B cell (primary cell): ENCODE measurements at regions not wholly inside any gene's neighbourhood (a gene's known extent, or its start where the extent isn't known, plus 50 kb on each side); places are given as distances from the start of the nearest gene placed in this dataset.
A peak's percentile ranks its signal among the peaks of the same experiment; 100 is the strongest.

ENCODE experiments used
- ATAC-seq: fragments of 200-7000 bp; cut with Tn5 transposase; one replicate; pipeline ENCODE4 v1.10.0; 2021; ENCODE audit warnings: low read depth, mild to moderate bottlenecking, moderate number of reproducible peaks, moderate library complexity
- CTCF ChIA-PET: fragments of 350-600 bp; sonication (Branson Sonifier 250); formaldehyde crosslinking; loops from one replicate; lab custom pipeline; 2021; ENCODE audit warnings: antibody characterized with exemption, inconsistent platforms; lab: Charles Lee
- POLR2A ChIA-PET: fragments of 350-600 bp; sonication (Branson Sonifier 250); formaldehyde crosslinking; loops from one replicate; lab custom pipeline; 2021; ENCODE audit warnings: antibody characterized with exemption; lab: Charles Lee
- DNase-seq: peaks from one replicate; pipeline ENCODE4 v3.0.0; 2013
- H2AFZ ChIP-seq: 2 replicates; pipeline ENCODE4 v1.6.1; 2012; ENCODE audit warnings: mild to moderate bottlenecking, low read depth, low read length; ENCODE audit not compliant: insufficient read depth, poor library complexity, severe bottlenecking
- H3K27ac ChIP-seq, 2 donors: 1 replicate in 1 of 2; 2 replicates in 1 of 2; pipeline ENCODE4 v1.5.1; 2012 to 2013; ENCODE audit warnings: low read length in 2 of 2, mild to moderate bottlenecking in 2 of 2, moderate library complexity in 1 of 2
- H3K27me3 ChIP-seq, 4 experiments: fragments of 200-600 bp in 1 of 4; sonication (generic) in 1 of 4; replicated peaks in 1 of 4; 1 replicate in 2 of 4; 2 replicates in 2 of 4; pipeline versions ENCODE4 v1.6.1 to v1.7.0; 2013 to 2016; ENCODE audit warnings: low read length in 3 of 4, mild to moderate bottlenecking in 2 of 4, mixed read lengths in 1 of 4, moderate library complexity in 1 of 4; ENCODE audit not compliant: insufficient read depth in 4 of 4, control insufficient read depth in 3 of 4; ENCODE audit errors: control extremely low read depth in 1 of 4
- H3K36me3 ChIP-seq, 2 experiments: replicated peaks in 1 of 2; 1 replicate in 1 of 2; 2 replicates in 1 of 2; pipeline versions ENCODE4 v1.6.1 to v1.7.1; 2013; ENCODE audit warnings: low read length in 1 of 2; ENCODE audit not compliant: insufficient read depth in 2 of 2, control insufficient read depth in 1 of 2; ENCODE audit errors: control extremely low read depth in 1 of 2, extremely low read depth in 1 of 2
- H3K4me1 ChIP-seq, 2 donors: fragments of 200-600 bp in 1 of 2; sonication (generic) in 1 of 2; 1 replicate in 1 of 2; 2 replicates in 1 of 2; pipeline versions ENCODE4 v1.5.1 to v1.6.1; 2013 to 2017; ENCODE audit warnings: low read length in 2 of 2; ENCODE audit not compliant: control insufficient read depth in 2 of 2, insufficient read depth in 2 of 2
- H3K4me2 ChIP-seq: replicated peaks from 2 replicates; pipeline ENCODE3; 2012; ENCODE audit warnings: mild to moderate bottlenecking, low read depth, low read length; ENCODE audit not compliant: poor library complexity, severe bottlenecking
- H3K4me3 ChIP-seq, 5 experiments: fragments of 200-600 bp in 1 of 5; sonication (generic) in 1 of 5; 1 replicate in 3 of 5; 2 replicates in 2 of 5; pipeline versions ENCODE4 v1.5.1 to v1.7.0; 2011 to 2016; ENCODE audit warnings: low read length in 4 of 5, mild to moderate bottlenecking in 4 of 5, low read depth in 2 of 5, control low read depth in 1 of 5, moderate library complexity in 1 of 5; ENCODE audit not compliant: insufficient read depth in 1 of 5; ENCODE audit errors: control extremely low read depth in 1 of 5, extremely low read depth in 1 of 5
- H3K79me2 ChIP-seq: fragments of 200-600 bp; sonication (generic); one replicate; pipeline ENCODE4 v1.6.0; 2016; ENCODE audit warnings: low read length; ENCODE audit not compliant: control insufficient read depth, insufficient read depth
- H3K9ac ChIP-seq: fragments of 200-600 bp; sonication (generic); 2 replicates; pipeline ENCODE4 v1.6.1; 2017; ENCODE audit warnings: mild to moderate bottlenecking, low read length, moderate library complexity
- H3K9me3 ChIP-seq, 3 donors: one replicate each; pipeline versions ENCODE4 v1.6.1 to v1.7.1; 2013; ENCODE audit warnings: low read length in 2 of 3; ENCODE audit not compliant: control insufficient read depth in 2 of 3, insufficient read depth in 1 of 3; ENCODE audit errors: control extremely low read depth in 1 of 3
- H4K20me1 ChIP-seq: 2 replicates; pipeline ENCODE4 v1.6.0; 2012; ENCODE audit warnings: mild to moderate bottlenecking, low read length; ENCODE audit not compliant: insufficient read depth, control insufficient read depth, poor library complexity, severe bottlenecking
- H3K27ac Mint-ChIP-seq: one replicate; pipeline ENCODE4 v1.8.0; 2021; ENCODE audit warnings: mixed read lengths
- H3K27me3 Mint-ChIP-seq: one replicate; pipeline ENCODE4 v1.8.0; 2021; ENCODE audit warnings: mixed read lengths
- H3K4me1 Mint-ChIP-seq: one replicate; pipeline ENCODE4 v1.8.0; 2021; ENCODE audit warnings: mixed read lengths
- H3K4me3 Mint-ChIP-seq: one replicate; pipeline ENCODE4 v1.8.0; 2021; ENCODE audit warnings: mixed read lengths
- H3K9me3 Mint-ChIP-seq: one replicate; pipeline ENCODE4 v1.8.0; 2022; ENCODE audit warnings: mixed read lengths; ENCODE audit not compliant: insufficient read depth
- CTCF ChIP-seq: fragments of 200-600 bp; IDR thresholded peaks from one replicate; pipeline ENCODE4 v1.8.0; 2022; ENCODE audit warnings: antibody characterized with exemption, mild to moderate bottlenecking
- EZH2 ChIP-seq: IDR thresholded peaks from 2 replicates; pipeline ENCODE4 v1.6.1; 2012; ENCODE audit warnings: borderline replicate concordance, low read depth, mild to moderate bottlenecking, moderate library complexity, low read length; ENCODE audit not compliant: insufficient read depth, poor library complexity, severe bottlenecking
- WGBS: methylation state at CpG from one replicate; pipeline ENCODE4 v1.1.5; 2013; ENCODE audit warnings: missing lambda C conversion rate; ENCODE audit not compliant: insufficient coverage; 5-methylcytosine and 5-hydroxymethylcytosine counted together
- intact Hi-C: fragments of 100-400 bp; cut with micrococcal nuclease; formaldehyde crosslinking; loops from one replicate; pipeline ENCODE4 v1.10.0; 2022

GRCh38 chr18:51279367-51279984 lies 82.0 kb upstream of the MEX3C start:
- no peak overlapping the region for H3K9ac ChIP-seq
- ChIA-PET CTCF (no interaction called here), POLR2A (no interaction called here)
- intact Hi-C loops, result no loop called here
- Mint-ChIP-seq H3K27ac (no peak overlapping the region), H3K4me1 (peaks cover 5% of the 10 kb centered on the region), H3K9me3 (no peaks in the 10 kb centered on the region), H3K4me3 (no peak overlapping the region), H3K27me3 (no peaks in the 10 kb centered on the region)
- no peaks in the 10 kb centered on the region for H3K27me3 ChIP-seq
- DNase-seq (peak; percentile 36), ATAC-seq (peak; percentile 43)
- H3K9me3 ChIP-seq, result peaks cover 0 to 4% (median 0%) of the 10 kb centered on the region in 3 donors
- WGBS, result no CpG with 5 or more reads among the region's 2 CpGs
- H4K20me1 ChIP-seq, result no peaks in the 10 kb centered on the region
- no peak overlapping the region for H3K4me2 ChIP-seq
- TF ChIP-seq CTCF (no peak), EZH2 (no peak)
- no peaks in the 10 kb centered on the region for H3K36me3 ChIP-seq
- H3K4me1 ChIP-seq, result peaks cover 7 to 9% of the 10 kb centered on the region in 2 donors
- no peak overlapping the region for H3K27ac ChIP-seq
- no peaks in the 10 kb centered on the region for H3K79me2 ChIP-seq
- H2AFZ ChIP-seq, result no peak overlapping the region
- H3K4me3 ChIP-seq, result no peak overlapping the region

GRCh38 chr18:51287818-51288508 lies 90.5 kb upstream of the MEX3C start:
- H3K9me3 Mint-ChIP-seq, result no peaks in the 10 kb centered on the region
- TF ChIP-seq CTCF (no peak), EZH2 (no peak)
- H3K79me2 ChIP-seq, result no peaks in the 10 kb centered on the region
- no peak overlapping the region for H2AFZ ChIP-seq
- H3K4me2 ChIP-seq, result no peak overlapping the region
- no peak for DNase-seq
- H3K9me3 ChIP-seq, result peaks cover 0 to 3% (median 0%) of the 10 kb centered on the region in 3 donors
- H4K20me1 ChIP-seq, result no peaks in the 10 kb centered on the region
- ATAC-seq, result no peak
- H3K27ac Mint-ChIP-seq, result no peak overlapping the region
- no peaks in the 10 kb centered on the region for H3K4me1 Mint-ChIP-seq
- H3K4me1 ChIP-seq, result no peaks in the 10 kb centered on the region
- intact Hi-C loops, result no loop called here
- H3K27me3 Mint-ChIP-seq, result peaks cover 11% of the 10 kb centered on the region
- no peak overlapping the region for H3K27ac ChIP-seq
- H3K4me3 ChIP-seq, result no peak overlapping the region
- H3K9ac ChIP-seq, result no peak overlapping the region
- 90% methylated on average over 4 of the region's 5 CpGs for WGBS
- CTCF ChIA-PET, result interaction anchor here (0.6 kb wide), 1 partner anchor 99 kb away, joined by 3 read pairs; no protein-coding TSS in a partner anchor
- no peak overlapping the region for H3K4me3 Mint-ChIP-seq
- POLR2A ChIA-PET, result no interaction called here
- H3K27me3 ChIP-seq, result peaks cover 0 to 2% (median 0%) of the 10 kb centered on the region in 4 experiments
- H3K36me3 ChIP-seq, result no peaks in the 10 kb centered on the region
